OCI-LY1 (cell line): ENCODE measurements at regions not wholly inside any gene's neighbourhood (a gene's known extent, or its start where the extent isn't known, plus 50 kb on each side); places are given as distances from the start of the nearest gene placed in this dataset.

Experiments used
- H2AFZ ChIP-seq: fragments of 200-600 bp; sonication (generic), shearing (Covaris generic); 2 replicates; pipeline ENCODE4 v1.6.0; 2014; ENCODE audit warnings: antibody characterized with exemption, mild to moderate bottlenecking, low read length
- H3F3A ChIP-seq: fragments of 200-600 bp; sonication (generic), shearing (Covaris generic); 2 replicates; pipeline ENCODE4 v1.6.0; 2014; ENCODE audit warnings: mild to moderate bottlenecking, antibody characterized with exemption, low read length, moderate library complexity; ENCODE audit not compliant: insufficient read depth
- H3K27ac ChIP-seq: fragments of 200-600 bp; sonication (generic); 2 replicates; pipeline ENCODE4 v1.5.1; 2014; ENCODE audit warnings: low read length, mixed run types, mild to moderate bottlenecking, low read depth; ENCODE audit not compliant: poor library complexity, severe bottlenecking
- H3K27me3 ChIP-seq: fragments of 200-600 bp; sonication (generic); 2 replicates; pipeline ENCODE4 v1.6.0; 2014; ENCODE audit warnings: antibody characterized with exemption, mild to moderate bottlenecking, low read length, moderate library complexity; ENCODE audit not compliant: insufficient read depth
- H3K36me3 ChIP-seq: fragments of 200-600 bp; sonication (generic); 2 replicates; pipeline ENCODE4 v1.6.1; 2014; ENCODE audit warnings: mild to moderate bottlenecking, antibody characterized with exemption, low read length, moderate library complexity, mixed read lengths; ENCODE audit not compliant: insufficient read depth
- H3K4me1 ChIP-seq: fragments of 200-600 bp; sonication (generic); 2 replicates; pipeline ENCODE4 v1.5.1; 2014; ENCODE audit warnings: mild to moderate bottlenecking, low read length, moderate library complexity; ENCODE audit not compliant: insufficient read depth, severe bottlenecking
- H3K4me2 ChIP-seq: fragments of 200-600 bp; sonication (generic), shearing (Covaris generic); 2 replicates; pipeline ENCODE4 v1.6.1; 2014; ENCODE audit warnings: low read length
- H3K4me3 ChIP-seq: fragments of 200-600 bp; sonication (generic); 2 replicates; pipeline ENCODE4 v1.5.1; 2014; ENCODE audit warnings: low read length, low read depth, mild to moderate bottlenecking, mixed read lengths; ENCODE audit not compliant: poor library complexity, severe bottlenecking
- H3K79me2 ChIP-seq: fragments of 200-600 bp; shearing (Covaris generic); 2 replicates; pipeline ENCODE4 v1.6.1; 2016; ENCODE audit warnings: mixed run types, low read length, mixed read lengths; ENCODE audit not compliant: insufficient read depth
- H3K9ac ChIP-seq: fragments of 200-600 bp; sonication (generic), shearing (Covaris generic); 2 replicates; pipeline ENCODE4 v1.6.1; 2014; ENCODE audit warnings: mild to moderate bottlenecking, low read length, mixed read lengths
- H3K9me2 ChIP-seq: fragments of 200-600 bp; sonication (generic), shearing (Covaris generic); 2 replicates; pipeline ENCODE4 v1.6.1; 2014; ENCODE audit warnings: low read depth, mild to moderate bottlenecking, low read length, mixed read lengths
- H3K9me3 ChIP-seq: fragments of 200-600 bp; shearing (Covaris generic); 2 replicates; pipeline ENCODE4 v1.6.1; 2014; ENCODE audit warnings: low read length, mixed read lengths
- H4K20me1 ChIP-seq: fragments of 200-600 bp; sonication (generic), shearing (Covaris generic); 2 replicates; pipeline ENCODE4 v1.6.0; 2016; ENCODE audit warnings: mild to moderate bottlenecking, low read length; ENCODE audit not compliant: insufficient read depth
- CTCF ChIP-seq: fragments of 200-600 bp; sonication (generic), shearing (Covaris generic); IDR thresholded peaks from 2 replicates; pipeline ENCODE4 v1.5.1; 2017; ENCODE audit warnings: mild to moderate bottlenecking, antibody characterized with exemption, low read length, moderate library complexity, mixed read lengths
- EZH2 ChIP-seq: fragments of 200-600 bp; sonication (generic), shearing (Covaris generic); IDR thresholded peaks from 2 replicates; pipeline ENCODE4 v1.8.0; 2017; ENCODE audit warnings: borderline replicate concordance, mixed run types, mild to moderate bottlenecking, antibody characterized with exemption, low read length, moderate library complexity, mixed read lengths

- Histone ChIP-seq H3K27ac (no peak overlapping the region), H3K27me3 (no peaks in the 10 kb centered on the region), H3K9me2 (no peaks in the 10 kb centered on the region), H3K4me2 (no peak overlapping the region), H3F3A (no peaks in the 10 kb centered on the region; the same call in 1 of the 2 replicates), H3K4me1 (no peaks in the 10 kb centered on the region), H3K79me2 (no peaks in the 10 kb centered on the region), H3K36me3 (no peaks in the 10 kb centered on the region), H3K9ac (no peak overlapping the region), H3K9me3 (no peaks in the 10 kb centered on the region), H2AFZ (no peak overlapping the region), H3K4me3 (no peak overlapping the region), H4K20me1 (no peaks in the 10 kb centered on the region)
- TF ChIP-seq EZH2, result no peak
- TF ChIP-seq CTCF, result no peak
These were observed 127.4 kb downstream of the SLITRK5 start for GRCh38 chr13:87798536-87798935.

DNA sequence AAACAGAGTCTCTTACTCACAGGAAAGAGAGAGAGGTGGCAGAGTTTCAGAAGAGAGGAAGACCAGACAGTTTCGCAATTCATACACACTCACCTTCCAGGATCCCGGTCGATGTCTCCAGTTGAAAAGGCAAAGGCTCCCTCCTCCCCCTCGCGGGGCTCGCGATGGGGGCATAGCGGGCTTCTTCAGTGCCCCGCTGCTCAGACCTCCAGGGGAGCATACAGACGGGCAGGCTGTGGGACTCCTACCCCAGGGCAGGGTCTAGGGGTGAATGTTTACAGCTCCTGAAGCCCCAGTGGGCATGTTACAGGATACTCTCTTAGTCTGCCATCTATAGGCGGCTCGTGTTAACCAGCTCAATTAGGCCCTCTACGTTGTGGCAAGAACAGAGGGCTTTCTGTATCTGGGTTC, 139.2 kb downstream of the SLITRK5 start:
- Histone ChIP-seq H3K9ac (no peak overlapping the region), H2AFZ (no peak overlapping the region), H3K79me2 (no peaks in the 10 kb centered on the region), H3K27me3 (no peaks in the 10 kb centered on the region), H3K36me3 (no peaks in the 10 kb centered on the region), H4K20me1 (no peaks in the 10 kb centered on the region), H3K9me3 (no peaks in the 10 kb centered on the region), H3K27ac (no peak overlapping the region), H3K9me2 (no peaks in the 10 kb centered on the region), H3F3A (no peaks in the 10 kb centered on the region), H3K4me1 (no peaks in the 10 kb centered on the region), H3K4me2 (no peak overlapping the region), H3K4me3 (no peak overlapping the region)
- TF ChIP-seq EZH2 (no peak), CTCF (peak; percentile 19; the same call in 1 of the 2 replicates)

- Histone ChIP-seq H3K4me1 (no peaks in the 10 kb centered on the region), H3K9me3 (no peaks in the 10 kb centered on the region), H3K27me3 (no peaks in the 10 kb centered on the region), H3K9me2 (no peaks in the 10 kb centered on the region), H3K36me3 (no peaks in the 10 kb centered on the region), H2AFZ (no peak overlapping the region), H3F3A (no peaks in the 10 kb centered on the region), H3K4me3 (no peak overlapping the region), H4K20me1 (no peaks in the 10 kb centered on the region), H3K27ac (no peak overlapping the region), H3K4me2 (no peak overlapping the region), H3K79me2 (no peaks in the 10 kb centered on the region), H3K9ac (no peak overlapping the region)
- TF ChIP-seq EZH2, result no peak
- no peak; the same call in 1 of the 2 replicates for TF ChIP-seq CTCF
These were observed 139.8 kb downstream of the SLITRK5 start for GRCh38 chr13:87810920-87811344.
